Forelimb muscle (tissue), 1 donor: ENCODE measurements at regions not wholly inside any gene's neighbourhood (a gene's known extent, or its start where the extent isn't known, plus 50 kb on each side); places are given as distances from the start of the nearest gene placed in this dataset.
A peak's percentile ranks its signal among the peaks of the same experiment; 100 is the strongest.
"Not testable (repeated sequence)": the region's sequence is repeated elsewhere in the genome, so short reads cannot be mapped to it uniquely, and the experiment has no call there.

ENCODE experiments used
- DNase-seq: peaks from one replicate; pipeline ENCODE4 v3.0.0-alpha.2; 2013; ENCODE audit warnings: low read depth

GRCh38 chr10:80697926-80698325 lies 160.2 kb downstream of the SH2D4B start:
- DNase-seq: no peak

- peak; percentile 35 for DNase-seq
Measured at GRCh38 chr10:80699602-80700039, 161.9 kb downstream of the SH2D4B start.

GRCh38 chr10:80700252-80700651 lies 162.6 kb downstream of the SH2D4B start:
- DNase-seq: no peak

- DNase-seq: no peak
Measured at GRCh38 chr10:80700760-80701444, 163.2 kb downstream of the SH2D4B start.

GRCh38 chr10:80701706-80702105 lies 164.0 kb downstream of the SH2D4B start:
- no peak for DNase-seq

- DNase-seq: no peak
Measured at GRCh38 chr10:80702143-80702542, 164.4 kb downstream of the SH2D4B start.

- no peak for DNase-seq
Measured at GRCh38 chr10:80705899-80706298, 168.2 kb downstream of the SH2D4B start.

- DNase-seq: no peak
Measured at GRCh38 chr10:80708185-80708584, 170.5 kb downstream of the SH2D4B start.

- no peak for DNase-seq
Measured at GRCh38 chr10:80708808-80709207, 171.1 kb downstream of the SH2D4B start.

- DNase-seq: no peak
Measured at GRCh38 chr10:80709866-80710265, 172.2 kb downstream of the SH2D4B start.

- DNase-seq: no peak
Measured at GRCh38 chr10:80713398-80713928, 175.8 kb downstream of the SH2D4B start.

GRCh38 chr10:80714566-80714965 lies 176.9 kb downstream of the SH2D4B start:
- DNase-seq: no peak

- DNase-seq: no peak
Measured at GRCh38 chr10:80718024-80718423, 180.3 kb downstream of the SH2D4B start.

GRCh38 chr10:80719935-80720334 lies 182.2 kb downstream of the SH2D4B start:
- no peak for DNase-seq

- no peak for DNase-seq
Measured at GRCh38 chr10:80720549-80720948, 182.8 kb downstream of the SH2D4B start.

- not testable (repeated sequence) for DNase-seq
Measured at GRCh38 chr10:80728354-80728753, 190.7 kb downstream of the SH2D4B start.

- DNase-seq: no peak
Measured at GRCh38 chr10:80729896-80730295, 192.2 kb downstream of the SH2D4B start.

GRCh38 chr10:80730522-80730921 lies 192.8 kb downstream of the SH2D4B start:
- no peak for DNase-seq

- no peak for DNase-seq
Measured at GRCh38 chr10:80734589-80734988, 196.9 kb downstream of the SH2D4B start.

GRCh38 chr10:80737209-80737608 lies 199.5 kb downstream of the SH2D4B start:
- no peak for DNase-seq

- DNase-seq: no peak
Measured at GRCh38 chr10:80739328-80739727, 201.6 kb downstream of the SH2D4B start.

- DNase-seq: no peak
Measured at GRCh38 chr10:80739963-80740715, 202.4 kb downstream of the SH2D4B start.

GRCh38 chr10:80741278-80741677 lies 203.6 kb downstream of the SH2D4B start:
- no peak for DNase-seq
